Islet precursor cell (in vitro differentiated cells): ENCODE measurements at regions not wholly inside any gene's neighbourhood (a gene's known extent, or its start where the extent isn't known, plus 50 kb on each side); places are given as distances from the start of the nearest gene placed in this dataset.
"Not testable (repeated sequence)": the region's sequence is repeated elsewhere in the genome, so short reads cannot be mapped to it uniquely, and the experiment has no call there.

ENCODE experiments used
- DNase-seq: peaks from one replicate; pipeline ENCODE4 v3.0.0-alpha.2; 2018

DNA sequence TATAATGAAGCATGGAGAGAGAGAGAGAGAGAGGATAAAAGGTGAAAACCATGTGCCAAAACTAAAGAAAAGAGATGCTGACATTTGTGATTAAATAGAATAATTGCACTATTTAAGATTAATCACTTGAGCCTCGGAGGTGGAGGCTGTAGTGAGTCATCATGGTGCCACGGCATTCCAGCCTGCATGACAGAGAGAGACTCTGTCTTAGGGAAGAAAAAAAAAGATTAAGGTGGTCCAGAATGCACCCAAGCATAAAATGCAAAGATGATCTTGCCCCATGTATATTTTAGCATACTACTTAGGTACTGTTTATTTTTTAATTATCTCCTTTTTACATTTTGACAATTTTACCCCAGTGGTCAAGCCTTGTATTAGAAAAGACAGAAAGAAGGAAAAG, 742.5 kb downstream of the SPATA31A1 start:
- DNase-seq, result not testable (repeated sequence)

DNA sequence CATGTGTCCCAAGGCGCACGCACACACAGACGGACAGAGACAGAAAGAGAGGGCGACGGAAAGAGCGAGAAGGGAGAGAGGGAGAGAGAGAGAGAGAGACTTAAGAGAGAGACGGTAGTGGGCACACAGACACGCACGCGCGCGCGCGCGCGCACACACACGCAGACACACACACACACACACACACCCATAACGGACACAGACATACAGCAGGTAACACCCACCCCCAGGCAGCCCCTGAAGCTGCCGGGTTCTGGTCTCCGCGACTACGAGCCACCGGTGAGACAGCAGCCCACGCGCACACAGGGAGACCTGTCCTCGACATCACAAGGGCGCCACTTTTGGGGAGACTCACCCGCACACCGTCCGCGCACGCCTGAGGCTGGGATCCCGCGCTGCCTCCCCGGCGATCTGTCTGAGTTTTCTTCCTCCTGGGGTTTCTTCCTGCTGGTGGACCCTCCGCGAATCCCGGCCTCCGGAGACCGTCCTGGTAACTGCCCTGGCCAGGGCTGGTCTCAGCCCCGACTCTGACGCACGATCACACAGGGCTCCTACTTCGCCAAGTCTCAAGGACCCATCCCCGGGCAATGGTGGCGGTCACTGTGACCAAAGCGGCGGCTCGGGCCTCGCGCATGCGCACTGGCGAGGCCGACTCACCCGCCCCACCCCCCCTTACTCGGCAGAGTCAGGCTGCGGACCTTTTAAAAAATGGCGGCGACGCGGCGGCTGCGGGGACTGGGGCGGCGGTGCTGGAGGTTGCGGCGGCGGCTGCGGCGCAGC, 750.7 kb downstream of the SPATA31A1 start:
- DNase-seq, result peak; percentile 40

DNA sequence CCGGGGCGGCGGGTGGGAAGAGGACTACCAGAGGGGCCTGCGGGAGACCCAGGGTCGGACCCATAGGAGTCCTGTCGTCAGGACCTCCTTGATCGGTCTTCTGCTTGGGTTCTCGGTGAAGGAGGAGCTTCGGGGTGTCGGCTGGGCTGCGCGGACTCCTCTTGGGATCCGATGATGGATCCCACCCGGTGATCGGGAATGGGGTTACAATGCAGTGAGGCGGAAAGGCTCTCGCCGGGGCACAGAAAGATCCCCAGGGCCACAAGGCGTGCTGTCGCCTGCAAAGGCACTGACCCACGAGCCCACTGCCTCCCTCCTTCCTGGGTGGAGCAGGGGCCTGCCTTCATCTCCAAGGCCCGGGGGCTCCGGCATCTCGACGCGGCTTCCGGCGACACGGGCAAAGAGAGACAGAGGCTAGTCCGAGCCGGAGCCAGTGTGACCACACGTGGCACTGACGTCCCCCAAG, 751.3 kb downstream of the SPATA31A1 start:
- not testable (repeated sequence) for DNase-seq

- DNase-seq, result not testable (repeated sequence)
These were observed 751.8 kb downstream of the SPATA31A1 start for GRCh38 chr9:40107251-40107650.

DNA sequence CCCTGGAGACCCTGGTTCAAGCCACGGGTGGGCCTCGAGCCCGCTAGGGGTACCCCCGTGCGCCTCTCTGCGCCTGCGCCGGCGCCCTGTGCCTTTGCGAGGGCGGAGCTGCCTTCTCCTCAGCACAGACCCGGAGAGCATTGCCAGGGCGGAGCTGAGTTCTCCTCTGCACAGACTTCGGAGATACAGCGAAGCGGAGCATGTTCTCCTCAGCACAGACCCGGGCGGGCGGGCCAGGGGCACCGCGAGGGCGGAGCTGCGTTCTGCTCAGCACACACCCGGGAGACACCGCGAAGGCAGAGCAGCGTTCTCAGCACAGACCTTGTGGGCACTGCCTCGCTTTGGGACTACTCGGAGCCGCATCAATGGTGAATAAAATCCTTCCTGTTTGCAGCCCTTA, 753.0 kb downstream of the SPATA31A1 start:
- not testable (repeated sequence) for DNase-seq

- DNase-seq, result not testable (repeated sequence)
These were observed 755.3 kb downstream of the SPATA31A1 start for GRCh38 chr9:40110751-40111150.

GRCh38 chr9:40111571-40111970, 756.1 kb downstream of the SPATA31A1 start:
- DNase-seq, result not testable (repeated sequence)

DNA sequence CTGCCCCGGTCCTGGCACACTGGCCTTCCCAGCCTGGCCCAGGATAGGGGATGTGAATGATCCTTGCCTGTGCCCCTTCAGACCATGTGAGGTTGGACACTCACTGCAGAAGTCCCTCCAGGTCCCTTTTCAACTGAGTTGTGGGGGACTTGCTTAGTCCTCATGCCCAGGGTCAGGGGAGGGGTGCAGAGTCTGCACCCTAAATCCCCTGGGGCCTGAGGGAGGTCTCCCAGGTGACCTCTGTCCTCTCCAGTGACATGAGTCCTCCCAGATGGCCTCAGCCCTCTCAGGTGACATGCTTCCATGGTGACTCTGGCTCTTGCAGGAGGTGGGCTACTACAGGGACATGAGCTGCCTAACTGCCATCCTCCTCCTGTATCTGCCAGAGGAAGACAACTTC, 775.1 kb downstream of the SPATA31A1 start:
- DNase-seq, result not testable (repeated sequence)

GRCh38 chr9:40169204-40169603, 813.7 kb downstream of the SPATA31A1 start:
- DNase-seq, result not testable (repeated sequence)

DNA sequence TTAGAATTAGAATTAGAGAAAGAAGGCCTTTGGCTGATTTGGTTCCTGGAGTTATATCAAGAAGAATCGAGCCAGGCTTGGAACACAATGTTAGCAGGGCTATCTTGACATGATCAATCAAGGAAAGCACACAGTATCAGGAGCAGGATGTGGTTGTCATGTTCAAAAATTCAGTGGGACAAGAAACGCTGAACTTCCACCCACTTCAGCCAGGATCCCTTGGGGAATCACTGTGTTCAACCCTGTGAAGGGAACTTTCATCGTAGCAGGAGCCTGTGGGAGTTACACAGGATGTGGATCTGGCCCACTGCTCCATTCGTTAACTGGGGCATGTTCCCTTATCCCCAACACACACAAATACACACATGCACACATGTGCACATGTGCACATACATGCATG, 817.8 kb downstream of the SPATA31A1 start:
- not testable (repeated sequence) for DNase-seq

DNA sequence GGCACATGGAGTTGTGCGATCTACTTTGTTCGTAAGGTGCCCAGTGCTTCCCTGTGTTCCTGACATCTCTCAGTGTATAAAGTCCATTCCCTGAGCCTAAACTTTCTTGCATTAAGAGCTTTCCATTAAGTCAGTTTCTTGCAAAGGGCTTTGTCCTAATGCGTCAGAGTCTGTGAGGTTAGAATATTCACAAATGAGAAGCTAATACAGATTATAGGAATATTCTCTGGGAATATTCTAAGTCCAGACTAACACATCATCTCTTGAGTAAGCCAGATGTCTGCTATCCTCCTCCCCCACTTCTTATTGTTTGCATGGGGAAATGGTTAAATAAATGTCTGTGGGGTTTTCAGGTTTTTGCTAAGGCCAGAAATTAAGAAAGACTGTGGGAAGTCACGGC, 818.6 kb downstream of the SPATA31A1 start:
- DNase-seq, result not testable (repeated sequence)

- DNase-seq, result peak; percentile 42
These were observed 821.9 kb downstream of the SPATA31A1 start for GRCh38 chr9:40177403-40177802.

DNA sequence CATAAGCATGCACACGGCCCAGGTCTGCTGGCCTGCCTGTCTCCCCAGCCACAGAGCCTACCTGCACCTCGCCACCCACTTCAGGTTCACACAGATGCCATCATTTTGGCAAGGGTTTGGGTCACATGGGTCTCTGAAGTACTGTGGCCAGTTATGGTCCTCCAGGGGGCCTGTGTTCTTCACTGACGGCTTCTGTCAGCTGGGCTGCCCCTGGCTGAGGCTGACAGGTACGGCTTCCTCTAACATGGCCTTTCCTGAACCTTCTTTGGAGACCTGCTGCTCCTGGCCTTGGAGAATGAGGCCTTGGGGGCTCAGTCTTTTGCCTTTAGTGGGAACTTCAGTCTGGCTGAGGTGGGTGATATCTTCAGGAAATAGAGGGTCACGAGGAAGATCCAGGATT, 835.9 kb downstream of the SPATA31A1 start:
- not testable (repeated sequence) for DNase-seq

DNA sequence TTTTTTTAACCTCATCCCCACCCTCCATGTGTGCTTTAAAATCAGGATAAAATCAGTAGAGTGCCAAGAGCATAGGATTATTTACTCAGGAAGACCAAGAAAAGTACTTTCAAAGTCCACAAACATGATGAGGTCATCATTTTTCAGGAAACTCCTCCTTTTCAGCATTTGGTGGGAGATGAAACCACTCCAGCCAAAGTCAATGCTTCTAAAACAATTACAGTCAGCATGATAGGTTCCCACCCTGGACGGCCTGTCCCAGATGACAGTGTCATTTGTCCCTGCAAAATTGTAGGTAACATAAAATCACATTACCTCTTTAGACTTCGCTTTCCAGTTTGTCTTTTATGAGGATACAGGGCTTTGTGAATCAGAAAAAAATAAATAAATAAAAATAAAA, 836.7 kb downstream of the SPATA31A1 start:
- not testable (repeated sequence) for DNase-seq

GRCh38 chr9:40196165-40196714, 840.8 kb downstream of the SPATA31A1 start:
- not testable (repeated sequence) for DNase-seq

DNA sequence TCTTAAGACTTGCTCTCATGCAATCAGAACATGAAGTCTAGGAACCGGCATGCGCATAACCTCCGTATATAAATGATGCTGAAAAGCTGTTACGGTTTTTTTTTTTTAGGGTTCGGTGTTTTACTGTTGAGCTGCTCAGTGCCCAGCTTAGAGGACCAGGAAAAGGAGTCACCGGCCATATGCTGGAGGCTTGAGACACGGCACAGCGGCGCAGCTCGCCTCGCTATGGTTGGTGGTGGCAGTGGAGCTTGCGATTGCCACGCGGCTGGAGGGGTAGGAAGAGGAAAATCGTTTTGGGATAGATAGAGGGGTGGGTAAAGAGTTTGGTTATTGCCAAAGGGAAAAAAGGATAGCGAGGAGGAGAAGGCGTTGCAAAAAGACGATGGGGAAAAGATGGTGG, 841.3 kb downstream of the SPATA31A1 start:
- DNase-seq, result not testable (repeated sequence)

- DNase-seq, result not testable (repeated sequence)
These were observed 866.2 kb downstream of the SPATA31A1 start for GRCh38 chr9:40221596-40222233.

DNA sequence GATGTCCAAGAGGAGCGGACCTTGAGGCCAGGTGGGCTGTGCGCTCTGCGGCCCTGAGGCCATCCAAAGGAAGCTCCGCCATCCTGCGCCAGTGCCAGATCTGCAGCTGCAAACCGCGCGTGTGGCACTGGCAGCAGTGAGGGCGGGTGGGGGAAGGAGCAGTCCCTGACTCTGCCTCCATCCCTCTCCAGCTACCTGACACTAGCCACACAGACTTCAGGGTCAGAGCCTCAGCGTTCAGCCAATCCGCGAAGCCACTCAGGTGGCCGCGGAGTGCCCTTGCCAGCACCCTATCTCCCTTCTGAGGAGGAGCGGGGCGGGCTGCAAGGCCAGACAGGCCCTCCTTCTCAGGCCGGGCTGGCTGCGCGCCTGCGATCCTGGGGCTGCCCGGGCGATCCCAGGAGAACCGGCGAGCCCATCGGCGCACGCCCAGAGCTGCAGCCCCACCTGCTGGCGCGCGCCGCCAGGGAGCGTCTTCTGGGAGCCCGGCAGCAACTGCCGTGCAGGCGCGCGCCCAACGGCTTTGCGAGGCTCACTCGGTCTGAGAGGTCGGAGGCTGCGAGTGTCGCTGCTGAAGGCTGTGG, 867.2 kb downstream of the SPATA31A1 start:
- DNase-seq, result not testable (repeated sequence)

DNA sequence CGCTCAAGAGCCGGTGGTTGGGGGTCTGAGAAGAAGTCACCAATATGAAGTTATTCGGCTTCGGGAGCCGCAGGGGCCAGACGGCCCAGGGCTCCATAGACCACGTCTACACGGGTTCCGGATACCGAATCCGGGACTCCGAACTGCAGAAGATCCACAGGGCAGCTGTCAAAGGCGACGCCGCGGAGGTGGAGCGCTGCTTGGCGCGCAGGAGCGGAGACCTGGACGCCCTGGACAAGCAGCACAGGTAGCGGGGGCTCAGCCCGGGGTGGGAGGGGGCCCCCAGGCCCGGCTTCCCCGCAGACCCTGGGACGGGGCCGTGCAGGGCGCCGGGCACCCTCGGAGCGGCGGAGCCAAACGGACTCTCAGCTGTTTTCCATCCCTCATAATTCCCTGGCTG, 867.9 kb downstream of the SPATA31A1 start:
- not testable (repeated sequence) for DNase-seq
